ENCODE measurements at regions not wholly inside any gene's neighbourhood (a gene's known extent, or its start where the extent isn't known, plus 50 kb on each side); places are given as distances from the start of the nearest gene placed in this dataset.

- no peak overlapping the region for H3K4me3 ChIP-seq (ENCODE audit: low read length)
- no peak overlapping the region for H3K9ac ChIP-seq (ENCODE audit: low read length)
- H3K4me1 ChIP-seq (ENCODE audit: control insufficient read depth, insufficient read depth, low read length), result no peaks in the 10 kb centered on the region
- H3K36me3 ChIP-seq (ENCODE audit: control insufficient read depth, insufficient read depth, low read length, severe bottlenecking), result no peaks in the 10 kb centered on the region
- no peak for DNase-seq (ENCODE audit: low read depth)
- no peaks in the 10 kb centered on the region for H3K27me3 ChIP-seq (replicated peaks; ENCODE audit: control insufficient read depth, insufficient read depth, low read length)
- H3K9me3 ChIP-seq (ENCODE audit: control insufficient read depth, low read length), result peaks cover 5% of the 10 kb centered on the region
Observed at GRCh38 chr9:90544488-90544887, 98.1 kb downstream of the DIRAS2 start.

GRCh38 chr9:90546200-90546599, 96.4 kb downstream of the DIRAS2 start:
- no peaks in the 10 kb centered on the region for H3K36me3 ChIP-seq (ENCODE audit: control insufficient read depth, insufficient read depth, low read length, severe bottlenecking)
- no peak overlapping the region for H3K4me3 ChIP-seq (ENCODE audit: low read length)
- H3K4me1 ChIP-seq (ENCODE audit: control insufficient read depth, insufficient read depth, low read length), result no peaks in the 10 kb centered on the region
- peak; percentile 34 for DNase-seq (ENCODE audit: low read depth)
- H3K9me3 ChIP-seq (ENCODE audit: control insufficient read depth, low read length), result peaks cover 5% of the 10 kb centered on the region
- no peak overlapping the region for H3K9ac ChIP-seq (ENCODE audit: low read length)
- H3K27me3 ChIP-seq (replicated peaks; ENCODE audit: control insufficient read depth, insufficient read depth, low read length), result no peaks in the 10 kb centered on the region

DNA sequence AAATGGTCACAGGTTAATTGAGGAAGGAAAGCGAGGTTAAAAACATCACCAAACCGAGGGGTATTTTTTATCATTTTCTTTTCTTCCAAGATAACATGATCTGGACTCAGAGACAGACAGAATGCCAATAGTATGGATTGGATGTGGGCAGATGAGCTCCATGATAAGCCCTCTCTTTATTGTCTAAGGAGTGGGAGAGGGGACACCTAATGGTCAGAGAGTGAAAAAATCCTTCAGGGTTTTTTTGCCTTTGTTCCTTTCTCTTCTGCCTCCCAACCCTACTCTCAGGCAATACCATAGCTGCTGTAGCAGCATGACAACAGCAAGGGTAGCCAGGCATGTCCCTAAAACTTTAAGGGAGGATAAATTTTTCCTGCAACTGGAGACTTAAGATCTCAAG, 94.7 kb downstream of the DIRAS2 start:
- Histone ChIP-seq H3K9me3 (ENCODE audit: control insufficient read depth, low read length) (peaks cover 5% of the 10 kb centered on the region), H3K27me3 (replicated peaks; ENCODE audit: control insufficient read depth, insufficient read depth, low read length) (no peaks in the 10 kb centered on the region), H3K36me3 (ENCODE audit: control insufficient read depth, insufficient read depth, low read length, severe bottlenecking) (no peaks in the 10 kb centered on the region), H3K4me3 (ENCODE audit: low read length) (no peak overlapping the region), H3K9ac (ENCODE audit: low read length) (no peak overlapping the region), H3K4me1 (ENCODE audit: control insufficient read depth, insufficient read depth, low read length) (no peaks in the 10 kb centered on the region)
- no peak for DNase-seq (ENCODE audit: low read depth)

- Histone ChIP-seq H3K36me3 (ENCODE audit: control insufficient read depth, insufficient read depth, low read length, severe bottlenecking) (no peaks in the 10 kb centered on the region), H3K9me3 (ENCODE audit: control insufficient read depth, low read length) (peaks cover 5% of the 10 kb centered on the region), H3K9ac (ENCODE audit: low read length) (no peak overlapping the region), H3K27me3 (replicated peaks; ENCODE audit: control insufficient read depth, insufficient read depth, low read length) (no peaks in the 10 kb centered on the region), H3K4me3 (ENCODE audit: low read length) (no peak overlapping the region), H3K4me1 (ENCODE audit: control insufficient read depth, insufficient read depth, low read length) (no peaks in the 10 kb centered on the region)
- no peak for DNase-seq (ENCODE audit: low read depth)
Observed at GRCh38 chr9:90552317-90552716, 90.3 kb downstream of the DIRAS2 start.

GRCh38 chr9:90555351-90556057, 87.1 kb downstream of the DIRAS2 start:
- Histone ChIP-seq H3K4me1 (ENCODE audit: control insufficient read depth, insufficient read depth, low read length) (no peaks in the 10 kb centered on the region), H3K36me3 (ENCODE audit: control insufficient read depth, insufficient read depth, low read length, severe bottlenecking) (no peaks in the 10 kb centered on the region), H3K9ac (ENCODE audit: low read length) (no peak overlapping the region), H3K27me3 (replicated peaks; ENCODE audit: control insufficient read depth, insufficient read depth, low read length) (no peaks in the 10 kb centered on the region), H3K4me3 (ENCODE audit: low read length) (no peak overlapping the region), H3K9me3 (ENCODE audit: control insufficient read depth, low read length) (no peaks in the 10 kb centered on the region)
- DNase-seq (ENCODE audit: low read depth), result no peak

GRCh38 chr9:90556897-90557675, 85.5 kb downstream of the DIRAS2 start:
- H3K9ac ChIP-seq (ENCODE audit: low read length), result no peak overlapping the region
- no peaks in the 10 kb centered on the region for H3K36me3 ChIP-seq (ENCODE audit: control insufficient read depth, insufficient read depth, low read length, severe bottlenecking)
- H3K9me3 ChIP-seq (ENCODE audit: control insufficient read depth, low read length), result no peaks in the 10 kb centered on the region
- H3K4me3 ChIP-seq (ENCODE audit: low read length), result no peak overlapping the region
- no peaks in the 10 kb centered on the region for H3K27me3 ChIP-seq (replicated peaks; ENCODE audit: control insufficient read depth, insufficient read depth, low read length)
- no peak for DNase-seq (ENCODE audit: low read depth)
- H3K4me1 ChIP-seq (ENCODE audit: control insufficient read depth, insufficient read depth, low read length), result no peaks in the 10 kb centered on the region

- Histone ChIP-seq H3K36me3 (ENCODE audit: control insufficient read depth, insufficient read depth, low read length, severe bottlenecking) (no peaks in the 10 kb centered on the region), H3K4me1 (ENCODE audit: control insufficient read depth, insufficient read depth, low read length) (no peaks in the 10 kb centered on the region), H3K9me3 (ENCODE audit: control insufficient read depth, low read length) (no peaks in the 10 kb centered on the region), H3K9ac (ENCODE audit: low read length) (no peak overlapping the region), H3K27me3 (replicated peaks; ENCODE audit: control insufficient read depth, insufficient read depth, low read length) (no peaks in the 10 kb centered on the region), H3K4me3 (ENCODE audit: low read length) (no peak overlapping the region)
- DNase-seq (ENCODE audit: low read depth), result no peak
Observed at GRCh38 chr9:90559075-90560073, 83.2 kb downstream of the DIRAS2 start.
